Stimulated activated CD8-positive, alpha-beta memory T cell treated with anti-CD3 and anti-CD28 coated beads, Interleukin-15, amount 100 ng/mL, for 24 hours (primary cell): ENCODE measurements at regions not wholly inside any gene's neighbourhood (a gene's known extent, or its start where the extent isn't known, plus 50 kb on each side); places are given as distances from the start of the nearest gene placed in this dataset.

Experiments
- DNase-seq: peaks from one replicate; pipeline ENCODE4 v3.0.0-alpha.2; 2020; ENCODE audit warnings: low read depth

DNA sequence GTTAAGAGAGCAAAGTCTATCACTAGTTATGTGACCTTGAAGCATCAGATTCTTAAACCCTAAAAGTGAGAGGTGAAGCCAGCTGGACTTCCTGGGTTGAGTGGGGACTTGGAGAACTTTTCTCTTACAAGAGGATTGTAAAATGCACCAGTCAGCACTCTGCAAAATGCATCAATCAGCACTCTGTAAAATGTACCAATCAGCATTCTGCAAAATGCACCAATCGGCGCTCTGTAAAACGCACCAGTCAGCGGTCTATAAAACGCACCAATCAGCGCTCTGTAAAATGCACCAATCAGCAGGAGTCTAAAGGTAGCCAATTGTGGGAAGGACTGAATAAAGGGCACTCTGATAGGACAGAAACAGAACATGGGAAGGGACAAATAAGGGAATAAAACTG lies 291.6 kb upstream of the FAM98A start:
- DNase-seq = no peak

DNA sequence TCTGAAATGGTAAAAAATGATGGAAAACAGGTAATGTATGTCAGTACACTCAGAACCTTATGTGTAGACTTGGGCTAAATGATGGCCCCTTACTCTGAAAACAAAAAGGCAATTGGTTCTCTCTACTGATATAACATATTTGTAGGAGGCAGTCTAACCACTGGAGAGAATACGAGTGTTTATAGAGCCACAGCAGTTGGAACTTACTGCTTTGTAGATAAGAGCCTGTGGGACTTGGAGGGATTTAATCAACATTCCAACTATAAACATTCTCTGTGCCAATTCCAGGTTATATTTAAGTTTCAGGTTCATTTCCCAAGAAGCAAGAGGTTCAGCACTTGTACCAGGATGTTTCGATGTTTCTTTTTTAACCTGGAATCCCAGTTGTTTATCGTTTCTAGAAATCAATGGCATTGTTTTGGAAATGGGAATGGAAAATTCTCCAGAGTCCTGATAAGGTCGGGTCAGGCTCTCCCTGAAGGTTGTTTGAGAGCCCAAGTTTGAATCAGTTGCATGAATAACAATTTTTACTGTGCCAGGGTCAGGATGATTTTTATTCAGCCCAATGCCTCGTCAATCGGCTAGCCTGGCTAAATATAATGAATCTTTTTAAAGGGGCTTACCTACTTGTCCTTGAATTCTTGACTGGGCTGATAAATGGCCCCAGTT lies 278.4 kb upstream of the FAM98A start:
- DNase-seq = no peak

DNA sequence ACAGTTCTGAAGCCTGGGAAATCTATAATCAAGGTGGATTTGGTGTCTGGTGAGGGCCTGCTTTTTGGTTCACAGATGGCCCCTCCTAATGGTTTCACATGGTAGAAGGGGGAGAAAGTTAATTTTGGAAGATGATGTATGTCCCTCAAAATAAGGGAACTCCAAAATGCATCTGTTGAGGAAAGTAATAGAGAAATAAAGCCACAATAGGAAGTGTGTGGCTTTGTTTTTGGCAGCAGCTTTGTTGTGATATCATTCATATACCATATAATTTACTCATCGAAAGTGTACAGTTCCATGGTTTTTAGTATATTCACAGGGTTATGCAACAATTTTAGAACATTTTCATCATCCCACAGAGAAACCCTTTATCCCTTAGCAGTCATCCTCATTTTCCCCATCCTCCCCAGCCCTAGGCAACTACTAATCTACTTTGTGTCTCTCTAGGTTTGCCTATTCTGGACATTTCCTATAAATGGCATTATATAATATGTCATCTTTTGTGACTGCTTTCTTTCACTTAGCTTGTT lies 274.0 kb upstream of the FAM98A start:
- DNase-seq = no peak

DNA sequence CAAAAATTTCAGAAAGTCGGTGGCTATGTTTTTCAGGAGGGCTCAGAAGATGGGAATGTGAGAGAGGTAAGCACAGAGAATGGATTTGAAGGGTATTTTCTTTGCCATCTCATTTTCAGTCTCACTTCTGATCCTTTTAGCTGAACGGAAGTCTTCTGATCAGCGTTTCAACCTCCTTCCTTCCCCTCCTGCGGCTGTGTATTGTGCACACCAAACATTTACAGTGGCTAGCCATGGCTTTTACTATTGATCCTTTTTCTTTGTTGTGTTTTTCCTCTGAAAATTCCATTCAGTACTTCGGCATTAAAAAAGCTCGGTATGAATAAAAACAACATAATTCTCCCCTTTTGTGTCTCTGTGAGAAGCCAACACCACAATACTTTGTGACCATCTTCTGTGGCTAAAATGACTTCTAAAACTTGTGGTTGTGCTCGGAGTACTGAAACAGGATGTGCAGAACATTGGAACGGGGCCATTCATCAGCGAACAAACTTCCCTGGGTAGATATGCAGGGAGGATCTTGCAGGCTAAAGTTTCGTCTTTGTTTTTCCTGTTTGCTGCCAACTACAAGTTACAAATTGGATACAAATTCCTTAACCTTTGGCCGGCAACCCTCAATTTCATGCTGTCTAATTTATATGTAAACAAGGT lies 260.8 kb upstream of the FAM98A start:
- DNase-seq = no peak

DNA sequence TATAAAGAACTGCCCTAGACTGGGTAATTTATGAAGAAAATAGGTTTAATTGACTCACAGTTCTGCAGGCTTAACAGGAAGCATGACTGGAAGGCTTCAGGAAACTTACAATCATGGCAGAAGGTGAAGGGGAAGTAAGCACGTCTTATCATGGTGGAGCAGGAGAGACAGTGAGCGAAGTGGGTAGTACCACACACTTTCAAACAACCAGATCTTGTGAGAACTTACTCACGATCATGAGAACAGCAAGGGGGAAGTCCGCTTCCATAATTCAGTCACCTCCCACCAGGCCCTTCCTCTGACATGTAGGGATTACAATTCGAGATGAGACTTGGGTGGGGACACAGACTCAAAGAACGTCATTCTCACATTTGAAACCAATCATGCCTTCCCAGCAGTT lies 260.1 kb upstream of the FAM98A start:
- DNase-seq = no peak

DNA sequence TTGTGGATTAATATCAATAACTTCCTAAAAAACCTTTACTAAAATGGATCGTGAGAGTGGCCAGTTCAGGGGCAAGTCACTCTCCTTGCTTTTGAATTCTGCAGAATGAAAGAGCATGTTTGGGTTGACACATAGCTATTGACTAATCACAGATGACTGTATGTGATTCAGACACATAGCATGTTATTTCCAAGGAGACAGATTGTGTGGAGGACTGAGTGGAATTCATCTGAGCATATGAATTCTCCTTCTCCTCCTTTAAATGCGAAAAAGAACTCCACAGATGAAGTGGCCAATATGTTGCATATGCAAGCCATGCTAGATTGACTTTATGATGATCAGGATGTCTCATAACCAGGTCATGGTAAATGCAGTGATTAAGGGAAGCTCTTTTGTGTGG lies 249.4 kb upstream of the FAM98A start:
- no peak for DNase-seq

DNA sequence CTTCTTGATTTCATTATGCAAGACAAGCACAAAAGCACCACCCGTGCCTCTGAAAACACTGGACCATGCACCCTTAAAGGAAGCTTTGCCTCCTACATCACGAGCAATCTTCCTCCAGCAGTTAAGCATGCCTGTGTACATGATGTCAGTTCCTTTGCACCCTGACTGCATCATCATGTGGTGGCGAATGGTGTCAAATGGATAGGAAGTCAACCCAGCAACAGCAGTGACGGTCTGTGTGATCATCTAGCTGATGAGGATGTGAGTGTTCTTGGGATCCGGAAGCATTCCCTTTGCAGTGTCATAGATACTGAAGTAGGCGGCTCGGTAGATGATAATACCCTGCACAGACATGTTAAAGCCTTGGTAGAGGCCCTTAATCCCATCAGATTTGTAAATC lies 240.7 kb upstream of the FAM98A start:
- DNase-seq = no peak

DNA sequence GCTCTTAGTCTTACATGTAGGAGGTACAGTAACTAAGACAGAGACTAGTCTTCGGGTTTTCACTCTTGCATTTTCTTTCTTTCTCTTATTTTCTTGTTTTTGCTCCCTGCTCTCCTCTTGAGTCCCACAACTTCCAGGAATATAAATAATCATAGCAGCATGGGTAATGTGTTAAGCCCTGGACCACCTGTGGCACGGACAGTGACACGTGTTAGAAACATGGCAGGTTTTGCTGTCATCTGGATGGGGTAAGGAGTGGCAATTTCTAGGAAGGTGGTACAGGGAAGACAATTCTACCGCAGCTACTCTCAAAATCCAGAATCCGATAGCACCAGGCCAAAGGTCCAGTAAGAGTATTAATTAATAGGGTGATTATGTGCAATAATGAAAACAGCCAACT lies 237.5 kb upstream of the FAM98A start:
- no peak for DNase-seq

DNA sequence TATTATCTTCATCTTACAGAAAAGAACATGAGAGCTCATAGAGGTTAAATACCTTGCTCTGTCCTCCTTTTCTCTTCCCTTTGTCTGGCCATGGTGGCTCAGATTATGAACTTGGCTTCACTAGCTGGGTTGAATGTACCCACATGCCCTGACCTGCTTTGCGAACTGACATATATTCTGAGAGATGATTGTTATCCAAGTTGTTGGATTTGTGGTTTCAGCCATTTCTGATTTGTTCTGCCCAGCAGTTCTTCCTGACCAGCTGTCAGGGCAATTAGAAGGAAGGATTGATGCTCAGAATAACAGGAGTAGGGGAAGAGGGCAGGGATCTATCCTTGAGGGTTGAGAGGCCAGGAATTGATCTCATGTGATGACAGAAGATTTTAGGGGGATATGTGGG lies 236.8 kb upstream of the FAM98A start:
- no peak for DNase-seq

DNA sequence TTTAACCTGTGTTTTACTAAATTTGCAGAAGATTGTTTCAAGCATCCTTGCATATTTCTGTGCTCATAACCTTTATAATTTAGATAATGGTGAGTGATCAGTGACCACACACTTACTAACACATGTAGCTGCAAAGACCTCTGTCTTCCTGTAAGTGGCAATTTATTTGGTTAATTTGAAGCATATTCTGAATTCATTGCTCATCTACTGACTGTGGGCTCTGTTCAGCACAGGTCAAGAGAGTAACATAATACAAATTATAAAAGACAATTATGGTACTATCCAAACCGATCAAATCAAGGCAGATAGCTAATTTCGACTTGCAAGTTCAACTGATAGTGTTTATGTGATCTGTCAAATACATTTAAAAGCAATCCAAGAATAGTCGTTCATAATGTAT lies 223.9 kb upstream of the FAM98A start:
- no peak for DNase-seq

DNA sequence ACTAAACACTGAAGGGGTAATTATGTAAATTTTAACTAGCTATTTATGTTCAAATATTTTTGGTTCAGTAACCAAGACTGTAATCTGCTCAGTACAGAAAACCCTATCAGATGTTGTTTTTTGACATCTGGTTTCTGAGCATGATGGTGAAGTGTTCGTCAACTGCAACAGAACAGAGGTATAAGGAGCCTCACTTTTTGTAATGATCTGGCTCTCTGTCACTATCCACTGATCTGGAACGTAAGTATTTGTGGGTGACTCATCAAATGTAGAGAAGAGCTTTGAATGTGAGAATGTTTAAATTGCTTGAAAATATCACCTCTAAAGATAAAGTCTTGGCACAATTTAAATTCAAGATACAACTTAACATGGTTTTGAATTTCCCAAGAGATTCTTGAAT lies 213.6 kb upstream of the FAM98A start:
- no peak for DNase-seq

DNA sequence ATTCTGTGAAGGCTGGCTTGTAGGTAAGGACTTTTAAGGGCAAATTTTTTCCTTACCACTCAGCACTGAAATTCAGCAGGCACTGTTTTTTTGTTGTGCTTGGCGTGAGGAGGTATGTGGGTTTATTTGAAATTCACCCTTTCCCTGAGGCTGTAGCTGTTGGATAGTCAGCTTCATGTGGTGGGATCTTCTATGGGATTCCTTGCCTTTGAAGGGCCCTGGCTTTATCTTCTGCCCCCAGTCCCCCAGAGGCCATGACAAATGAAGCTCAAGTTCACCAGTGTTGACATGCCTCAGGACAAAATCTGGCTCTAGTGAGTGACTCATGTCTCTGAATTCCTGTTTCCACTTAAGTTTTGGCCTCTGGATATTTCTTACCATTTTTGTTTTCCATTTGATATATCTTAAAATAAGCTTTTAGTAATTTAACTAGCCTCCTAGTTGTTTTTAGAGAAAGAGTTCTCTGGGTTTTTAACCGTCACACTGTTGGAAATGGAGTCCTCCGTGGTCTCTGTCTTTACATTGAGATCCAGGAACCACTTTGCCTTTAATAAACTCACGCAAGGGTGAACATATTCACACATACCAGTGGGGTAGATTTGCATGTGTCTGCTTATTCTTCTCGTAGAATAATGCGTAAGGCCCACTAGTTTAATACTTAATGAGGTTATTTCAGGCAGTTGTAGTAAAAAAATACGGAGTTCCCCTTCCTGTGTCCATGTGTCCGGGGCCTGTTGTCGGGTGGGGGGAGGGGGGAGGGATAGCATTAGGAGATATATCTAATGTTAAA lies 211.1 kb upstream of the FAM98A start:
- DNase-seq = no peak

DNA sequence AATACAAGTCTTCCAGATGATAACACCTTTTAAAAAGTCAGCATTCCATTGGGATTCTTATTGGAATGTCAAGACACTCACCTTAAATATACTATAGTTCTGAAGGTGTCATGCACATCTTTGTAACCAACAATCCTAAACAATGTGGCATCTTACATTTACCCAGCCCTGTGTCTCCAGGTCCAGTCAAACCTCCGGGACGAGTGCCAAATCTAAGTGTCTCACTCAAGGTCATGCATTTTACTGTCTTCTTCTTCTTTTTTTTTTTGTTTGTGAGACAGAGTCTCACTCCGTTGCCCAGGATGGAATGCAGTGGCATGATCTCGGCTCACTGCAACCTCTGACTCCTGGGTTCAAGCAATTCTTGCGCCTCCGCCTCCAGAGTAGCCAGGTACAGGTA lies 206.9 kb upstream of the FAM98A start:
- DNase-seq = no peak

DNA sequence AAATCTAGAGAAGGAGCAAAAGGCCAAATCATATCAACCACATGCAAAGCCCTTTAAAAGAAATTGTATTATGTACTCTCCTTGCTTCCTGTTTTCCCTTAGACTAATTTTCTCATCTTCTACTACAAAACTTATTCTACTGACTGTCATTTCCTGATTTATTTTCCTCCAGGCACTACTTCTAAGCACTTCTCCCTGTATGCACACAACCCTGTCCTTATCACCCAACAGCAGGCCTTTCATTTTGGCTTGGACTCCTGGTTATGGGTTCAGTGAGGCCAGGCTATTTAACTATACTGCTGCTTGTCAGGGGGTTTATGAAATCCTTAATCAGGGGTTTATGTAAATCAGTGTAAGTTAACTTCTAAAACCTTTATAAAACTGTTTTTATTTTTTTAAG lies 205.1 kb upstream of the FAM98A start:
- DNase-seq = no peak

DNA sequence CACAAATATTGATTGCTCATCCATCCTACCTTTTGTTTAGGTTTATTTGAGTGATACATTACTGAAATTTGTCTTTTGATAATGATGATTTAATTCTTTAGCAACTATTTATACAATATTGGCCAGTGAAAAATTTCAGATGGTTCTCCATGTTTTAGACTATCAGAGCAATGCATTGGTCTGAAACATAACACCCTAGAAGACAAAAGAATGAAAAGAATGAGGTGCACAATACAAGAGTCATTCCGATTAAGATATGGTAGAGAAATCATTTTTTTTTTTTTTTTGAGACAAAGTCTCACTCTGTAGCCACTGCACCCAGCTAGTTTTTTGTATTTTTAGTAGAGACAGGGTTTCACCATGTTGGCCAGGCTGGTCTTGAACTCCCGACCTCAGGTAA lies 197.4 kb upstream of the FAM98A start:
- no peak for DNase-seq

DNA sequence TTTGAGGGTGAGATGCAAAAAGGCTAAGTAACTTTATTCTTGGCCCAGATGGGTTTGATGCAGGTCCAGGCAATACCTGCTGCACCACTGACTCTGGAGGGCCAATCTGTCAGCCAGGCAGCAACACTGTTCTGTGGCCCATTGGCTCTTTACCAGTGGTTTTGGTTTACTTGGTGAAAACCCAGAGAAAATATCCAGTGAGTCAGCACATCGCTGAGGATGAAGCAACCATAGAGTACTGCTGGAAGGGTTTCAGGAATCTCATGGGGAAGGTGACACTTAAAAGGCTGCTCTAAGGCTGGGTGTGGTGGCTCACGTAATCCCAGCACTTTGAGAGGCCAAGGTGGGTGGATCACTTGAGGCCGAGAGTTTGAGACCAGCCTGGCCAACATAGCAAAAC lies 192.5 kb upstream of the FAM98A start:
- DNase-seq = no peak

DNA sequence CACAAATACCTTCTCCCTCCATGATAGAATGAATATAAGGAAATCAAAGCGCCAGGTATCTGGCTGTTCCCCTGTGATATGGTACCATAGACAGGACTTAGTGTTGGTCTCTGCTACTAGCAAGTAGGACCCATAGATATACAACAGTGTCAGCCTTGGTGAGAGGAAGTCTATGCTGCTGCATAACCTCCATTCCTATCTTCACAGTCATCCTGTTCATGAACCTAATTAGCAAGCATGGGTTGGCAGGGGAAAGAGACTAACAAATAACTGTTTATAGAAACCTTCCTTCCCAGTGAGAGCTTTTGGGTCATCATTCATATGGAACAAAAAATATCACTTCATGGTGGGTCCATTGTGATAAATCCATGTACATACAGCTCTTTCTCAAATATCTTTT lies 188.9 kb upstream of the FAM98A start:
- DNase-seq = no peak

DNA sequence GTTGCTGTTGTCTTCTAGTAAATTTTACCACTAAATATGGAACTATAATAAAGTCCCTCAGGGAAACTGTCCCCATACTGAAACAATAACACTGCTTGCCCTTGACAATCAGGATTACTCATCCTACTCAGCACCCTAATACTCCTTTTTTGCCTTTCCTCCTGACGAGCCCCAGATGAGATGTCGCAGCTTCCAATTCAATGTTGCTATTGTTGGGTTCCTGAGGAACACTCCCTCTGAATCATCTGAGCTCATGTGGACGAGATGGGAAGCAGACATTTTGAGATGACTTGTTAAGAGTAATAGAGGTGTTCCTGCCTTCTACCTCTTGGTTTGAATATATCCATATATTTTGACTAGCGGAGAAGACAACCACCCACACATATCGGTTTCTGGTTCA lies 187.8 kb upstream of the FAM98A start:
- DNase-seq = no peak

DNA sequence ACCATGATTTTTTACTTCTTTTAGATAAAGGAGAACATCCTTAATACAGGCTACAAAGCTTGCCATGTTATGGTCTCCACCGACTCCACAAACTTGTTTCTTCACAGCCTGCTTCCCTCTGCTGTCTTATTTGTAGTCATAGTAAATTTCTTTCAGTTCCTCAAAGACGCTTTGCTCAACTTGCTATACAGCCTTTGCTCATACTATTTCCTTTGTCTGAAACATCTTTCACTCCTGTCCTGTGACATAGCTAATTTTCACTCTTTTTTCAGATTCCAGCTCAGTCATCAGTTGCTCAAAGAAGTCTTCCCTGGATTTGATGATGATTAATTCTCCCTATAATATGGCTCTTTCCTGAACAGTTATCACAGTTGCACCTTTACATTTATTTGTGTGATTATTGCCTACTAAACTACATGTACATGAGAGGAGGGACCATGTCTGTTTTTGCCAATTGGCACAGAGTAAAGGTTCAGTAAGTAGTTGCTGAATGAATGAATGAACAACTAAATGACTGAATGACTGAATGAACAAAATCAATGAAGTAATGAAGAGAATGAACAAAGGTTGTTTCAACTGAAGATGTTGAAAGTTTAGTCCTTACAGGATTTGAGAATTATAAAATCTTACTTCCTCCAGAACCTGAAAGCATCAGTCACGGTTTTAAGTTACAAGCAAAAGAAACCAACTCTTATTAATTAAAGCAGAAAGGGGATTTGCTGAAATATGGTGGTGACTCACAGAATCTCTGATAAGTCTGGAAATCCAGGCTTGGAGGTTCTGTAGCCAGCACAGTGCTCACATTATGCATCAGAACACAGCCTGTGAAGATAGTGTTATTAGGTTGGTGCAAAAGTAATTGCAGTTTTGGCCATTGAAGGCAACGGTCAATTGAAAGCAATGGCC lies 186.4 kb upstream of the FAM98A start:
- DNase-seq = no peak

DNA sequence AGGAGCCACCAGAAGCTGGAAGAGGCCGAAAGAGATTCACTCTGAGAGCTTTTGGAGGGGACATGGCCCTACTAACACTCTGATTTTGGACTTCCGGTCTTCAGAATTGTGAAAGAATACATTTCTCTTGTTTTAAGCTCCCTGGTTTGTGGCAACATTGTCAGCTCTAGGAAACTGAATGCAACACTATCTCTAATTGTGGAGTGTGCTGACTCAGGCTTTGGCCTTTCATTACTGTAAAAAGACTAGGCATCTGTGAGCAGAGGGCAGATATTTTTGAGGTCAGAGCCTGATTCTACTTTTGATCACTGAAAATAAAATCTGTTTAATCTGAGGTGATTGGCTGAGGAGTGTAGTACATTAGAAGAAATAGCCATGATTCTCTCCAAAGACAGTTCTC lies 185.4 kb upstream of the FAM98A start:
- no peak for DNase-seq

DNA sequence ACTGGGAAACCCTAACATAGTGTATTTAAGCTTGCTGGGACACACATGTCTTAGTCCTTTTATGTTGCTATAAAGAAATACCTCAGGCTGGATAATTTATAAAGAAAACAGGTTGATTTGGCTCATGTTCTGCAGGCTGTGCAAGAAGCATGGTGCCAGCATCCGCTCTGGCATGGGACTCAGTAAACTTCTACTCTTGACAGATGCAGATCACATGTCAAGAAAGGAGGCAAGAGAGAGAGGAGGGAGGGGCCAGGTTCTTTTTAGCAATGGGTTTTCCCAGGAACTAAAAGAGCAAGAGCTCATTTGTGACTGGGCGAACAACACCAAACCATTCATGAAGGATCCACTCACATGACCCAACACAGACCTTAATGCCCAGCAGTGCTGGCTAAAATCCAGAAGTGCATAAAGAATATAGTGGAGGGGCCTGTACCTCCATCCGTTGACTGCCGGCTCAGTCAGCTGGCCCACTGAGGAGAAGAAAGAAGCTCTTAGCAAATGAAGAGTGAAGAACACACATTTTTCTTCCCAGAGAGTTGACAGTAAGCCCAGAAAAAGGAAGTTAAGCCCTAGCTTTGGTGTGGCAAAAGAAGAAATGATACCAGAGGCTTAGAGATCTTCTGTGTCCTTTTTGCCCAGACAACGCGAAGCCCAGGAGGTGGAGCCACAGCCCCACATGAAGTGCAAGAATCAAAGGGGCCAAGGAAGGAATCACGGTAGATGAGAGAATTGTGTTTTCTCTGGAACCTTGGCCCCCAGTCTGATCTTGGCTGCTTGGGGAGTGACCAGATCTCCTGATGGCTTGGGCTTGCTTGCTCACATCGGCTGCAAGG lies 183.5 kb upstream of the FAM98A start:
- no peak for DNase-seq
